ENCODE measurements at regions not wholly inside any gene's neighbourhood (a gene's known extent, or its start where the extent isn't known, plus 50 kb on each side); places are given as distances from the start of the nearest gene placed in this dataset.
"Not testable (repeated sequence)": the region's sequence is repeated elsewhere in the genome, so short reads cannot be mapped to it uniquely, and the experiment has no call there.

DNA sequence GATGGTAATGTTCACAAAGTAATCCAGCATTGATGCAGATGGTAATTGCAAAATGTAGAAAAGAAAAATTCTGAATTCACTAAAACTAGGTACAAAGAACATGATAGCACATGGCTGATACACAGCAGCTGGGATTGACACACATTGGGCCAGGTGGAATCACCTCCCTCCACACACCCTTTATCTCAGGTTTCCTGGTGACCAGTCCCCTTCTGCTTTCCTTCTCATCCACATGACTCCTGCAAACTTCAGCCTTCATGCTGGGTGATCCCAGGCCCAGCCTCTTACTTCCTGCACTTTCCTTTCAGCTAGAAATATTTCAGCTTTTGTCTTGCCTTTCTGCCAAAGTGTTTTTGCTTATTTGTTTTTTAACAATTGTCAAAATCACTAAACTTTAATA lies 246.9 kb downstream of the LNPK start:
- DNase-seq, result no peak

DNA sequence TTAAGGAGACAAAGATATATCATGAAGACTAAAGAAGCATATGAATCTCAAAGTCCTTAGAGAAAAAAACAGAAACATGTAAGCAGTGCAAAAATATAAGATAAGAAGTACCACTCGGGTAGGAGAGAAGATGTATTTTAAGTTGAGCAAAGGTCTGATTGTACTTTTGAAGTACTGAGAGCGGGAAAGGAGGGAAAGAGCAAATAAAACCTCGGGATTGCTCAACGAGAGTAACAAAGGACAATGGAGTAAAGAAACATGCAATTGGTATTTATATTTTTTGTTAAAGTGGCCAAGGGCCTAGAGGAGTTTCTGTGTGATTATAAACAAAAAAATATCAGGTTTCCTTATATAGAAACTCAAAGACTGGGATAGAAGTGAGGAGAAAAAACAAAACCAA lies 251.9 kb downstream of the LNPK start:
- no peak for DNase-seq

DNA sequence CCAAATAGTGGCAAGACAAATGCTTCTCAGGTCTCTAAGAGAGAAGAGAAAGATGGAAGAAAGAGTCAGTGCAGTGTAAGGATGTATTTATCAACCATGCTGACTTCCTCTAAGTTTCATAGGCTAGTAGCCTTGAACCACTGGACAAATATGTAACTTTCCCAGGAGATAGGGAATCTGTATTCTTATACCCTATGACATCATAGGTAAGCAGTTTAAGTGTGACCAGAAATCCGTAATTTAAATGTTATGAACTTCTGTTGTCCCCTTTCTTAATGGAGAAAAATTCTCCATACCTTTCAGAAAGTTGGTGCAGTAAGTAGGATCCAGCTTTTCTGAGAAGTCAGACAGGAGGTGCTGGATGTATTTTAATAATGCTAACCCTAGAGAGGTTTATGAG lies 256.2 kb downstream of the LNPK start:
- no peak for DNase-seq

DNA sequence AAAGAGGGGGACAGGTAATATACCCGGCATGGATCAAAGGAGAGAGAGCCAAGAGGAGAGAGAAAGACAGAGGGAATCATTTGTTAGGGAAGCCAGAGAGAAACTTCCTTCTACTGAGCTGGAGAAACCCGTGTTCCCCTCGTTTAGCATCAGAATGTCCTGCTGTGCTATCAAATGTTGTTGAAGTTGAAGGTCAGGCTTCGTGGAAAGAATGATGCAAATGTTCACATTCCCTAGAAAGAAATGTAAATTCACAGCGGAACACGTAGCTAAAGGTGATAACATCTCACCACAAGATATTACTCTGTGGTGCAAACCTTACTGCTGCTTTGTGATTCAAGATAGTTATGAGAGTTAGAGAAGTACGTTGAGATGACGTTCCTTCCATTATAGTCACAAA lies 258.1 kb downstream of the LNPK start:
- DNase-seq, result no peak

DNA sequence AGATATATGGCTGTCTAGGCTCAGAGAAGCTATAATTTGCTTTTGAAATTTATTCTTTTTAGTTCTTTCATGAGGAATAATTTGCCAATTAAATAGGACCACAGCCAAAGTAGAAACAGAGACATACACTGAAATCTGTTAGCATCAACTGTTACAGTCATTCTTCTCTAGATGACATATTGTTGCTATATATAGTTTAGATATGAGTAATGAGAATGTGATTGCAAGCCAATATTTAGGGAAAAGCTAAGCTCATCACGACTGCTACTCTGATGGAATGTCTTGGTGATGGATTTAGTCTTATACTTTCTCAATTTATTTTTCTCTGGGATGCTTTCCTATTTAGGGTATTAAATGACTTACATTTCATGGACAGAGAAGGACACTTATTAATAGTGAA lies 259.1 kb downstream of the LNPK start:
- DNase-seq, result no peak

DNA sequence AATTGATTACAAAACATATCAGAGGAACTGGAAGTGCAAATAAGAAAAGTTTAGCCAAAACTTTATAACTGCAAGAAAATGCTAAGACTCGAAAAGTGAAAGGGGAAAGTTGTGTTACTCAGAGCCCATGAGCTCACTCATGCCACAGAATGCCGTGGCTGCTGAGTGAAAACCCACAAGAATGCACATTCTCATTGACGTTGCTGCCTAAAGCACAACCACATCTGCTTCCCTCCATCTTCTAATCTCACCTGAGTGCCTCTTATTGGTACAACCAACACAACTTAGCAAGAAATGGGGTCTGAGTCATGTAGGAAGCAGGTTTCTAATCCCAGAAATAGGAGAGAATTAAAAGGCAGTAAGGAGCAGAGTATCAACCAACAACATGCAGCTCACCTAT lies 259.7 kb downstream of the LNPK start:
- no peak for DNase-seq

DNA sequence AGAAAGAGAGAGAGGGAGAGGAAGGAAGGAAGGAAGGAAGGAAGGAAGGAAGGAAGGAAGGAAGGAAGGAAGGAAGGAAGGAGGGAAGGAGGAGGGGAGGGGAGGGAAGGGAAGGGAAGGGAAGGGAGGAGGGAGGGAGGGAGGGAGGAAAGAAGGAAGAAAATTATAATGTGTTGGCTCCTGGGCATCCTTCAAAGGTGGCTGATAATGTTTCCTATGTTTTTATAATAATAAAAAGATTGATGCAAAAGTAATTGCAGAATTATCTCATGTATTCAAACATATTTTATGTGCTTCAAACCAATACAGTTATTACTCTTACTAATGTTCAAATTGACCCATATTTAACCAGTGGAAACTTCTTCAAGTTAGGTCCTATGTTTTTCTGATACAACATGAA lies 260.9 kb downstream of the LNPK start:
- DNase-seq, result no peak

DNA sequence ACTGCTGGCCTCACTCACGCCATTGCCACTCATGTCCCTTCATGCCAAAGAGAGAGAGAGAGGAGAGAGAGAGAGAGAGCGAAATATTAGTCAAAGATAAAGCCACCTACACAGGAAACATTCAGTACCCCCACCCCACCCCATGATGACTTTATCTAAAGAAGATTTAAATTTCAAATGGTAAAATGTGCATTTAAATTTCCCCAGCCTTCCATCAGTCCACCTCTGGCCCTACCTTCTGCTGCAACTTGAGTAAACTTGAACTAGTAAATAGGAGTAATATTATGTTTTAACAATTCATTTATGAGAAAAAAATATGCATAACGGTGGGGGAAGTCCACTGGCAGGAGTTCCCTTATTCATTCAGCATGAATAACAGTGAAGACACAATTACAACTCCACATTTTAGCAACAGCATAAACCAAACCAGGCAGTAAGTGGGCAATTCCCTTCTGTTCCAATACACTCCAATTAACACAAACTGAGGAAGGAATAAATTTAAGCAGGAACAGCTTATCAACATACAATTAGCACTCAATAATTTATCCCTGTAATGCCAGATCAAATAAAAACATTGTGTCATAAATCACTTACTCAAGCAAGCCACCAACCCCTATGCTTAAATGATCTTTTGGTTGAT lies 264.2 kb downstream of the LNPK start:
- DNase-seq, result no peak

DNA sequence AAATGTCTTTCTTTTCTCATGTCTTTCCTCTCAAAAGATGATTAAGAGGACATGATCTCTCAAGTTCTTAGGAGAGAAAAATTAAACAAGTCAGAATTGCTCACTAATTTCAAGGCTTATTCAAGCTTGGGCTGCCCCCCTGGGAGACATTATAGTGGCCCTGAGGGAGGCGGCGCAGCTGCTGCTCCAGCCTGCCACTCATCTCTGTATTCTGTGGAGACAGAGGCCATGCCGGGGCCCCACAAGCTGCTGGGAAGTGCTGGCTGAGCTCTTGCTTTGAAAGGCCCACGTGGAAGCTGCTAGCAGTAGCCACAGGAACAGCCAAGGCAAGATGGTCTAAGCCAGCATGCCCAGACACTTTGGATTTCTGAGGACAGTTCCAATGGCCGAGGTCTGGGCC lies 267.4 kb downstream of the LNPK start:
- DNase-seq, result no peak

DNA sequence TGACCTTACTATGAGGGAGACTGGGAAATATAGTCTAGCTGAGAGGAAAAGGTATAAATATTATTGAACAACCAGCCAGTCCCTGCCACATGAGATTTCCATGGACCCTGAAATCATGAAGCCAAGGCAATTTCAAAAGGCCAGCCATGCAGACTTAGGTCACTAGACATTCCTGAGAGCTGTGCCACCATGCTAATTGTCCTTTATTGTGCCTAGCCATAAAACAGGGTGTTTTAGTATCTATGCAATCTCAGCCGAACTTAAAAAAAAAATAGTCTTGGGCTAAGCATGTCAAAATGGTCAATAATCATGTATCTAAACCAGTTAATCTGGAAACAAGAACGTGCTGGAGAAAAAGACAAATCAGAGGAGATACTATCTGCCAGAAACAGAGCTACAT lies 269.5 kb downstream of the LNPK start:
- DNase-seq, result no peak

DNA sequence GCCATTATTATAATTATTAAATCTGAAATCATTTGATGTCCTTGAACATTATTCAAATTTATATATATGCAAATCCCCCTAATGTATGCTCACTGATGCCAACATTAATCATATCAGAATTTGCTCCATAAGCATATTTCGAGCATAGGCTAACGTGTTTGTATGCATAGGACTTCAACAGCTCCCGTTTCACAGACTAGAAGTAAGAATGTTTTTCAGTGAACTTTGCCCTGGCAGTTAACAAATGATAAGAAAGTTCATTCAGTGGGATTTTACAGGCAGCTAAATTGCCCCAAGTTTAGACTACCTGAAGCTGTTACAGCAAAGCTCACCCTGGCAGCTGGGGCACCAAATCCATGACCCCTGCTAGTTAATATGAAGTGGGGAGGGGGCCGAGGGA lies 272.0 kb downstream of the LNPK start:
- no peak for DNase-seq

DNA sequence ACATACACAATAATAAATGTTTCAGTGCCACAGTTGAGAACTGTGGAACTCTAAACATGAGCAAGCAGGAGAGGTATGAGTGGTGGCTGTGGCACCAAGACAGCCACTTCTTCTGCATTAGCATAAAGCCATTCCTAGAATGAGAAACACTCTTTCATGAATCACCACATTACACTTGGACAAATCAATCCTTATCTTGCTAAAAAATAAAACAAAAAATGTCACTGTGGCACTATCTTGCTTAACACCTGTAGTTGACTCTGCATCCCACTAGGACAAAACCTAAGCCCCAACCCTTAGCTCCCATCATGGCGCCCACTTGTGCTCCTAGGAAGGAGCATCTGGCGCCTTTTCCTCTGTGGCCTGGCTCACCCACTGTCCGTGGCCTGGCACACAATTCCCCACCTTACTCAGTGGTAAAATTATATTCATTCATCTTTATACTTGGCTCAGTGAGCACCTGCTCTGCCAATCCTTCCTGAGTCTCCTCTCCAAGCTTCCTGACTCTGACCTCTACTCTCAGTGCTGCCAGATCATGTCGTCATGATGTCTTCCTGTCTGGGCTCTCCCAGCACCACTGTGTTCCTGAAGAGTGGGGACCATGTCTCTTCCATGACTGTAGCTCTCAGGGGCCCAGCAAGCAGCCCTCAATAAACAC lies 272.9 kb downstream of the LNPK start:
- DNase-seq, result no peak

DNA sequence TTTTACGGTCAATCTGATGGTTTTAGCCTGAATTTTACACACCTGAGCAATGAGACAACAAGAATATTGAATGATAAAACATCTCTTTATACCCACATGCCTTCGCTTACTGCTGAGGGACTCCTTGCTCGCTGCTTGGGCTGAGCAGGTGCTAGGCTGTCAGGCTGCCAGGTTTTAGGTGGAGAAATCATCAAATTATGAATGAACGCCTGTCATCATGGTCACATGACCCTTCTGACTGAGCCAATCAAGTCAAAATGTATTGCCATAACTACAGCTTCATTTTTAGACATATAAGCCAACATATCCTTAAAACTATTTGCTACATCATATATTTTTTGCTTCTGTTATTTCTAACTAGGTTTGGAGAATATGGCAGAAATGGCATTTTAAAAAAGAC lies 274.0 kb downstream of the LNPK start:
- DNase-seq, result no peak

DNA sequence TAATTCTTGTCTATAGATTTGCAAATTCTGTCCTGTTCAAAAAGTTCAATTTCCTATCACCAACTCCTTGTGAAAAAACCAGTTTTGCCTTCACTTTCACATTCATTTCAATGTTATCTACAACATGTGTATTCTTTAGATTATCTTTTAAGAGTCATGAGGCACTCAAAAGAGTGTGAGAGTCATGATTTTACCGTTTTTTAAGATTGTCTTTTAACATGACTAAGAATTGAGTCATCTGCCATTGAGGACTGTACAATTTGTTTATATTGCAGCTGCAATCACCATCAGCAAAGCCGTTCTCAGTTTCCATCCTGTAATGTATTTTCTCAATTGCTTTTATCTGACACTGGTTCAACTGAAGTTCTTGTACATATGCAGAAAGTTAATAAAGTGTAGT lies 275.8 kb downstream of the LNPK start:
- no peak for DNase-seq

DNA sequence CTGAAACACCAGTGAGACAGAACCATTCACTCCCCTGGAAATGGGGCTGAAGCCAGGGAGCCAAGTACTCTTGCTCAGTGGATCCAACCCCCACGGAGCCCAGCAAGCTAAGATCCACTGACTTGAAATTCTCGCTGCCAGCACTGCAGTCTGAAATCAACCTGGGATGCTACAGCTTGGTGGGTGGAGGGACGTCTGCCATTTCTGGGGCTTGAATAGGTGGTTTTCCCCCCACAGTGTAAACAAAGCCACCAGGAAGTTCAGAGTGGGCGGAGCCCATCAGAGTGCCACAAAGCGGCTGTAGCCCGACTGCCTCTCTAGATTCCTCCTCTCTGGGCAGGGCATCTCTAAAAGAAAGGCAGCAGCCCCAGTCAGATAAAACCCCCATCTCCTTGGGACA lies 292.8 kb downstream of the LNPK start:
- no peak for DNase-seq

DNA sequence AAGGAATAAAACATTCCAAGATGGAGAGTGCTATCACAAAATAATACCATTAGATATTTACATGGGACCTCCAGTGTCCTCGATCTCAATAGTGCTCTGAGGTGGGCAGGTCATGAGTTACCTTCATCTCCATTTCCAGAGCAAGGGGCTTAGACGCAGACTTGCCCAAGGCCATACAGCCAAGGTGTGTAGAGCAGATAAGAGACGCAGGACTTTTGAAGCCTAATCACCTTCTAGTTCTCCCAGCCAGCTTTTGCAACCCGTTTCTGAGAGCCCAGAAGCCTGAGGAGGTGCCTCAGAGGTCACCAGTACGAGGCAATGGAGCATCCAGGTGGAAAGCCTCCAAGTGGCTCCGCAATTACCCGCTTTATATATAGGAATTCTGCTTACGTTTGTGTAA lies 294.7 kb downstream of the LNPK start:
- DNase-seq, result no peak

DNA sequence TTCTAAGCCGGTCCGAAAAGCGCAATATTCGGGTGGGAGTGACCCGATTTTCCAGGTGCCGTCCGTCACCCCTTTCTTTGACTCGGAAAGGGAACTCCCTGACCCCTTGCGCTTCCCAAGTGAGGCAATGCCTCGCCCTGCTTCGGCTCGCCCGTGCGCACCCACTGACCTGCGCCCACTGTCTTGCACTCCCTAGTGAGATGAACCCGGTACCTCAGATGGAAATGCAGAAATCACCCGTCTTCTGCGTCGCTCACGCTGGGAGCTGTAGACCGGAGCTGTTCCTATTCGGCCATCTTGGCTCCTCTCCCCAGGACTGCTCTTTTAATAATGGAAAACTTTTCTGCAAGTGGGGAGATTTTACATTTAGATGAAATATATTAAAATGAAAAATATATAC lies 297.5 kb downstream of the LNPK start:
- not testable (repeated sequence) for DNase-seq

DNA sequence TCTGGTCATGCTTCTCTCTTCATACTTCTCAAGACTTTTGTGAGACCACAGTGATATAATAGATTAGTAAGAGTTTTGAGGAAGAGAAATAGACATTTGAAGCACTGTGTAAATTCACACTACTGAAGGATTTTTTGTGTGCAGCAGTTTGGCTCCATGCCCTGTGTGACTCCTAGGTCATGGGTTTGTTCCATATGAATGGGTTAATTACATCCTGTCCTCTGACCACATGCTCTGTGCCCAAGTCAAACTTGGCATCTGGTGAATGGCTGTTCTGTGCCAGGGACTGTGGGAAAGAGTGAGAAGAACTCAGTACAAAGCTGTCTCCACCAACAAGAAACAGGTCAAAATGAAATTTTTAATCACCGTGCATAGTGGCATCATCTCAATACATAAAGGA lies 304.0 kb downstream of the LNPK start:
- DNase-seq, result no peak

DNA sequence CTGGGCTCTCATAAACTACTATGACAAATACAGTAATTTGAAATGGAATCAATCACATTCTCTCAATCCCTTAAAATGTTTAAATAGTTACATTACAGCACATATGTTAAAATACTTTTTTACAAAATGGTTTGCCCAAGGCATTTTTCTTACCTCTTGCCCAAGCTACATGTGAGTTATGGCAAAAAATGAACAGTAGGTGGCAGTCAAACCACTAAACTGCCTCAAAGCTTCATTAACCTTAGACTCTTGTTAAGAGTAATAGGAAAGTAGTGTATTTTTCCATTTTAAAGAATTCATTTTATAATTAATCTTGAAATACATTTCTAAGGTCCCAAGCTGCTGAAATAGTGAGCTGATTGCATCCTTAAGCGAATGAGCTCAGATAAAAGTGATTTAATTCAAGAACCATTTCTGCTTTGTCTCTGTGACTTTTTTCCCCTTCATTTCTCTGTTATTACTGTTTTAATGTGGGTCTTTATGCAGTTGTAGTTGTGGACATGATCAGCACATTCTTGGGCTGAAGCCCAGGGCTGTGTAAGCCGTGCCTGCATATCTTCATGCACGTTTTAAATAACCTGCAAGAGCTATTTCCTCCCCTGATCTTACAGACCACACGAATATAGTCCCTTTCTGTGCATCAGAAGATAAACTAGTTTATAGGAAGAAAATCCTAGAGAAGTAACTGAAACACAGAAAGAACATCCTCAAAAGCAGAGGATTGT lies 311.8 kb downstream of the LNPK start:
- DNase-seq, result no peak

DNA sequence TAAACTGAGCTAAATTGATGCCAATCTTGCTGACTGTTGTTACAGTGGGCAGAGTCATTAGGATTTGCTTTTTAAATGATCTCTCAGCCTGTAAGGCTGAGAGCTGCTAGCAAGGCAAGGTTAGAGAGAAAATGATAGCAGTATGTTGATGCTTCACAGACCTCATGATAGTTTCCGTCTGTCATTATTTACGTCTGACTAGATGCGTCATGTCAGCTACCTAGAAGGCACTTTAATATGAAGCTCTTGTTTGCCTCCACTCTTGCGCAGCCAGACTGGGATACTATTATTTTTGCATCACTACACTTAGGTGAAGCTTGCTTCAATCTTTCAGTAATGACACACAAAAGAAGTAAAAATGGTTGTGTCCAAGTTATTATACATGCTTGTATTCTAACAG lies 313.8 kb downstream of the LNPK start:
- DNase-seq, result no peak

DNA sequence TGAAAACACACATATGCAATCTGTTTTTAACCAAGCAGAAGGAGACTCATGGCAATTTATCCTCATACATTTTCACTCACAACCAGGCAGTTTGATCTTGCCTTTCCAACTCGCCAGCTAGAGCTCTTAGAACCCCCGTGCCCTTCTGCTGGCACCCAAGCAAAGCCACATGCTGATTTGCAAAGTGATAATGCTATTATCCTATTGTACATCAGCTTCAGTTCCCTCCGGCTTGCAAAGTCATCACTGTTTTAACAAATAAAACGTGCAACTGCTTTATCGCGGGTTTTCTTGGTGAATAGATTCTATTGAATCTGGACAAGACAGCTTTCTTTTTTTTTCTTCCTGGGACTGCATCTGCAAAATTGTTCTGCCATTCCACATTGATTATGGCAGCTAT lies 314.6 kb downstream of the LNPK start:
- DNase-seq, result no peak

DNA sequence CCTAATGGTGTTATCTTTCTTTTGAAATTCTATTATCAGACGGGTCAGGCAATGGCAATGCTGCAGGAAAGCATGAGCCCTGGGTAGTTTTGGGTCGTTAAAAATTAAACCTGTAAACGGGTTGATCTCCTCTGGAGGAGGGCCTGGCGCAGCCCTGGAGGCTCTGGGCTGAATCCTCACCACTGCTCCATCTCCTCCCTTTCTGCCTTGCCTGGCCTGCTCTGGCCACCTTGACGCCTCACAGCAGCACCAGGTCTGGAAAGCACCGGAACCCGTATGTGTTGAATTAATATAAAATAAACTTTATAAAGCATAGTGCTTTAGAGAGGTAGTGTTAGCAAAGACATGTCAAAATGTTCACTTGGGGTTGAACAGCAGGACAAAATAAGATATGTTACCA lies 316.1 kb downstream of the LNPK start:
- no peak for DNase-seq

DNA sequence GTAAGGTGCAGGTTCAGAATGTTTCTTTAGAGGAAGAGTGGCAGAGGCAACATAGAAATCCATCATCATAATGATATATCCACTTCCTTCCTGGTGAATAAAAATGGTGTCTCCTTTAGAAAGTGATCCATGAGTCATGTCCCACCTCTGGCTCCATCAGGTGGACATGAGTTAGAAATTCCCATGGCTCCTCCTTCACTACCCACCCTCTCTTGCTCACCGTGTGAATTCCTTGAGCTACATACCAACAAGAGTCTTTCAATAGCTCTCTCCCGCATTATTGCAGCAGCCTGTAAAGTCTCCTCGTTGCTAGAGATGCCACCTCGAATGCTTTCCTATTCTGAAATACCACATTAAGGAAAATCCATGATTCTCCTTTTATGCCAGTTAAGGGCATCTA lies 317.6 kb downstream of the LNPK start:
- DNase-seq, result no peak

DNA sequence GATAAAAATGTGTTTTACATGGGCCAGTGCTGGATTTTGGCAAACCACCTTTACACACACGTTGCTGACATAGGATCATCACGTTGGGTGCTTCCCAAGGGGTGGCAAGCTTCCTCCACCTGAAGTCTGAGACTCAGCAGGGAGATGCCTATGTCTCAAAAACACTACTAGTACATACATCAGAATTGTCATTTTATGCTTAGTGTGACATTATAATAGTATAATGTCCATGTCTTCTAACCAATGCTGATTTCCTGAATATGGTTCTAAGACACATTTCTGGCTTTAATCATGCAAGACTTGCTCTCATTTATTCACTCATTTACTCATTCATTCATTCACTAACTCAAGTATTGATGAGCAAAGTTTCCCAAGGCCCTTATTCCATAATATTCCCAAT lies 322.3 kb downstream of the LNPK start:
- no peak for DNase-seq

DNA sequence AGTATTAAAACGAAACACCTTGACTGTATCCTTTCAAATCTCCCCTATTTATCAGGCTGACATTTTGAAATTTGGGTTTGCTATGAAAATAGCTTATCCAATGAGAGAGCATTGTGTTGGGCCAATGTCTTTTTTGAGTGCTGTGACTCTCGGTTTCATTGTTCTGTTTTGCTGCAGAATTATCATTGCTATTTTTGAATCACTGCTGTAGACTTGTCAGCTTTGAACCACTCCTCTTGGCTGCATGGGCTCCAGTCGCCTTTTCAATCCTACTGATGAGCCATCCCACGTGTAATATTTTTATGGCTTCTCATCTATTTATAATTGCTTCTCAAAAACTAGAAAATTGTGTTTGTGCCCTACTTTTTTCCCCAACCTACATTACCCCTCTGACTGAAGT lies 322.8 kb downstream of the LNPK start:
- no peak for DNase-seq

Data from stimulated activated CD4-positive, alpha-beta T cell treated with anti-CD3 and anti-CD28 coated beads, Interleukin-4, amount 100 ng/mL, for 4 hours (primary cell).